ENCODE measurements at regions not wholly inside any gene's neighbourhood (a gene's known extent, or its start where the extent isn't known, plus 50 kb on each side); places are given as distances from the start of the nearest gene placed in this dataset.

- H3K4me3 ChIP-seq = no peak overlapping the region
- no peak for TF ChIP-seq POLR2A (IDR thresholded peaks at IDR 0.05)
- TF ChIP-seq POLR2AphosphoS5 (IDR thresholded peaks at IDR 0.05) = no peak
- no peak for TF ChIP-seq EP300 (IDR thresholded peaks at IDR 0.05)
- no peak for TF ChIP-seq CTCF (IDR thresholded peaks at IDR 0.05)
- H3K27ac ChIP-seq = no peak overlapping the region
- DNase-seq (ENCODE audit: low spot score in 2 of 2) = no peak
- 79% methylated on average over 2 of the region's 2 CpGs for WGBS
- no peaks in the 10 kb centered on the region for H3K36me3 ChIP-seq
- no peaks in the 10 kb centered on the region for H3K4me1 ChIP-seq
- no peaks in the 10 kb centered on the region for H3K9me3 ChIP-seq
- no peaks in the 10 kb centered on the region for H3K27me3 ChIP-seq
These were observed 278.8 kb downstream of the HDGFL1 start for GRCh38 chr6:22848121-22848520.

- Histone ChIP-seq H3K27ac (no peak overlapping the region), H3K4me3 (no peak overlapping the region), H3K4me1 (no peaks in the 10 kb centered on the region), H3K9me3 (no peaks in the 10 kb centered on the region), H3K27me3 (no peaks in the 10 kb centered on the region), H3K36me3 (no peaks in the 10 kb centered on the region)
- no peak for DNase-seq (ENCODE audit: low spot score in 2 of 2)
- TF ChIP-seq POLR2AphosphoS5 (IDR thresholded peaks at IDR 0.05) (no peak), EP300 (IDR thresholded peaks at IDR 0.05) (no peak), POLR2A (IDR thresholded peaks at IDR 0.05) (no peak), CTCF (IDR thresholded peaks at IDR 0.05) (no peak)
These were observed 280.6 kb downstream of the HDGFL1 start for GRCh38 chr6:22849921-22850320.

- no peak for DNase-seq (ENCODE audit: low spot score in 2 of 2)
- no peak for TF ChIP-seq POLR2A (IDR thresholded peaks at IDR 0.05)
- TF ChIP-seq CTCF (IDR thresholded peaks at IDR 0.05) = no peak
- TF ChIP-seq POLR2AphosphoS5 (IDR thresholded peaks at IDR 0.05) = no peak
- TF ChIP-seq EP300 (IDR thresholded peaks at IDR 0.05) = no peak
- 70% methylated on average over 4 of the region's 4 CpGs for WGBS
- Histone ChIP-seq H3K27ac (no peak overlapping the region), H3K27me3 (no peaks in the 10 kb centered on the region), H3K4me3 (no peak overlapping the region), H3K9me3 (no peaks in the 10 kb centered on the region), H3K36me3 (no peaks in the 10 kb centered on the region), H3K4me1 (no peaks in the 10 kb centered on the region)
These were observed 282.7 kb downstream of the HDGFL1 start for GRCh38 chr6:22852101-22852500.

GRCh38 chr6:22873513-22874136 is 304.3 kb downstream of the HDGFL1 start:
- WGBS = 43% methylated on average over 4 of the region's 4 CpGs
- Histone ChIP-seq H3K36me3 (no peaks in the 10 kb centered on the region), H3K4me1 (peaks cover 9% of the 10 kb centered on the region), H3K27me3 (no peaks in the 10 kb centered on the region), H3K27ac (peak overlapping the region; percentile 27), H3K9me3 (no peaks in the 10 kb centered on the region), H3K4me3 (no peak overlapping the region)
- DNase-seq (ENCODE audit: low spot score in 2 of 2) = no peak
- TF ChIP-seq CTCF (IDR thresholded peaks at IDR 0.05) (no peak), POLR2A (IDR thresholded peaks at IDR 0.05) (no peak), EP300 (IDR thresholded peaks at IDR 0.05) (no peak), POLR2AphosphoS5 (IDR thresholded peaks at IDR 0.05) (no peak)

DNA sequence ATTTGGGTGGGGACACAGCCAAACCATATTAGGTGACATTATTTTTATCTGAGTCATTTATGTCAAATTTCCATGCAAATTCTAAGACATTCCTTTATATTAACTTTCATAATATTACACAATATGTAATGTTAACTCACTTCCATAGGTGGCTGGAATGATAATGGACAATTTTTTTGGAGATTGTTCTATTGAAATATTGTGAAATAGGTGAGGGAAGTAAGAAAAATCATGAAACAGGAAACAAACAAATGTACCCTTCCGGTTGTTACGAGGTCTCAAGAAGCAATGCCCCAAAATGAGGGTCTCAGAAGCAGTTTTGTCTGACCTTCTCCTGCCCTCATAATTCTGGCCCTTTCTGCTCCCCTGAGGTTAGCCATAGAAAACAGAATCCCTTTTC is 306.5 kb downstream of the HDGFL1 start:
- H3K36me3 ChIP-seq = no peaks in the 10 kb centered on the region
- WGBS = 91% methylated on average over 2 of the region's 2 CpGs

More for the DNA sequence above, 306.5 kb downstream of the HDGFL1 start:
- no peak for DNase-seq (ENCODE audit: low spot score in 2 of 2)
- no peaks in the 10 kb centered on the region for H3K9me3 ChIP-seq
- no peak overlapping the region for H3K4me3 ChIP-seq
- peaks cover 9% of the 10 kb centered on the region for H3K4me1 ChIP-seq
- TF ChIP-seq POLR2AphosphoS5 (IDR thresholded peaks at IDR 0.05) = no peak
- no peak for TF ChIP-seq CTCF (IDR thresholded peaks at IDR 0.05)
- TF ChIP-seq POLR2A (IDR thresholded peaks at IDR 0.05) = no peak
- no peak for TF ChIP-seq EP300 (IDR thresholded peaks at IDR 0.05)
- no peak overlapping the region for H3K27ac ChIP-seq
- no peaks in the 10 kb centered on the region for H3K27me3 ChIP-seq
